ENCODE measurements at regions not wholly inside any gene's neighbourhood (a gene's known extent, or its start where the extent isn't known, plus 50 kb on each side); places are given as distances from the start of the nearest gene placed in this dataset.
"Not testable (repeated sequence)": the region's sequence is repeated elsewhere in the genome, so short reads cannot be mapped to it uniquely, and the experiment has no call there.

- TF ChIP-seq ZNF462 (CRISPR knock-in tag; IDR thresholded peaks at IDR 0.05) (no peak), STAT1 (IDR thresholded peaks at IDR 0.05; ENCODE audit: unreplicated experiment) (no peak), POLR2AphosphoS5 (IDR thresholded peaks at IDR 0.05; ENCODE audit: low read depth) (no peak)
Observed at GRCh38 chr7:67636348-67637022, 639.9 kb downstream of the TYW1 start (continued).

GRCh38 chr7:67637023-67637358 lies 640.4 kb downstream of the TYW1 start:
- H3K4me1 Mint-ChIP-seq: no peaks in the 10 kb centered on the region
- H3K27ac ChIP-seq (ENCODE audit: low read depth): no peak overlapping the region
- H3F3A ChIP-seq (replicated peaks; ENCODE audit: low read depth): no peaks in the 10 kb centered on the region
- no peaks in the 10 kb centered on the region for H3K27me3 ChIP-seq (ENCODE audit: insufficient read depth)
- no peak overlapping the region for H3K4me2 ChIP-seq
- no peaks in the 10 kb centered on the region; the same call in 1 of the 2 replicates for H3K36me3 ChIP-seq (ENCODE audit: insufficient read depth)
- no peak overlapping the region for H2AFZ ChIP-seq
- no peak for TF ChIP-seq ZNF462 (CRISPR knock-in tag; IDR thresholded peaks at IDR 0.05)
- TF ChIP-seq POLR2AphosphoS5 (IDR thresholded peaks at IDR 0.05; ENCODE audit: low read depth): no peak
- no peak for TF ChIP-seq ZNF114 (CRISPR knock-in tag; IDR thresholded peaks at IDR 0.05)
- ATAC-seq: no peak
- DNase-seq (ENCODE audit: low spot score): no peak
- peaks cover 1% of the 10 kb centered on the region for H3K27me3 Mint-ChIP-seq (ENCODE audit: insufficient read depth, low read depth, poor library complexity)
- no peaks in the 10 kb centered on the region for H4K20me1 ChIP-seq (replicated peaks; ENCODE audit: insufficient read depth)
- H3K9me2 ChIP-seq (ENCODE audit: insufficient read depth): no peaks in the 10 kb centered on the region
- H3K27ac Mint-ChIP-seq: no peak overlapping the region
- no peak overlapping the region for H3K4me3 ChIP-seq
- H3K36me3 Mint-ChIP-seq (ENCODE audit: low read depth): peaks cover 36% of the 10 kb centered on the region; the same call in 2 of the 3 replicates
- H3K4me3 Mint-ChIP-seq: no peak overlapping the region
- peaks cover 37% of the 10 kb centered on the region for H3K9me3 Mint-ChIP-seq
- H3K79me2 ChIP-seq (replicated peaks; ENCODE audit: insufficient read depth): no peaks in the 10 kb centered on the region
- no peaks in the 10 kb centered on the region for H3K4me1 ChIP-seq (ENCODE audit: insufficient read depth)

GRCh38 chr7:67642542-67642941 lies 645.9 kb downstream of the TYW1 start:
- not testable (repeated sequence) for H3K27ac Mint-ChIP-seq; H3K27ac ChIP-seq (ENCODE audit: low read depth); H3K4me1 ChIP-seq (ENCODE audit: insufficient read depth); H3K79me2 ChIP-seq (replicated peaks; ENCODE audit: insufficient read depth); H3K4me3 Mint-ChIP-seq; H3K4me2 ChIP-seq; H3K4me1 Mint-ChIP-seq; H2AFZ ChIP-seq; DNase-seq (ENCODE audit: low spot score); H3K27me3 Mint-ChIP-seq (ENCODE audit: insufficient read depth, low read depth, poor library complexity); H3K36me3 ChIP-seq (ENCODE audit: insufficient read depth); H3K9me2 ChIP-seq (ENCODE audit: insufficient read depth); H3K27me3 ChIP-seq (ENCODE audit: insufficient read depth); H3F3A ChIP-seq (replicated peaks; ENCODE audit: low read depth); H3K4me3 ChIP-seq; ATAC-seq; H4K20me1 ChIP-seq (replicated peaks; ENCODE audit: insufficient read depth)
- Mint-ChIP-seq H3K36me3 (ENCODE audit: low read depth) (peaks cover 28% of the 10 kb centered on the region), H3K9me3 (peaks cover 90% of the 10 kb centered on the region)
